HG03439 (cell line): ENCODE measurements at regions not wholly inside any gene's neighbourhood (a gene's known extent, or its start where the extent isn't known, plus 50 kb on each side); places are given as distances from the start of the nearest gene placed in this dataset.
A peak's percentile ranks its signal among the peaks of the same experiment; 100 is the strongest.

Source experiments
- ATAC-seq: cut with Tn5 transposase; IDR thresholded peaks from one replicate; pipeline ENCODE4 v1.9.1; 2021; ENCODE audit warnings: mild to moderate bottlenecking, moderate library complexity; ENCODE audit not compliant: unreplicated experiment

DNA sequence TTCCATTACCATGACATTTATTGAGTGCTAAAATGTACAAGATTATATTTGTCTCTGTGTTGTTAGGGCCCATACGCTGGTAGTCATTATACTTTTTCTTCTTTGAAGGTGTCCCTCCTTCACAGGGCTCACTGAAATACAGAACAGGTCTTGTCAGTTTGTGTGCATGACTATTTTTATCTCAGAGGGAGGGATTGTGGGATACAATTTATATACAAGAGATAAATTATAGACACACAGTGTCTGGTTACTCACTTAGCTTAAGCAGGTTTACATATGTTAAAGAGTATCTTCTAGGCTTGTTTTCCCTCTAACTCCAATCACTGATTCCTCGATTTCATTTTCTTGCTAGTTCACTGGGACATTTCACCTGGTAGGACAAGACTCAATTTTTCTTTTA lies 143.3 kb upstream of the GUCY1A1 start:
- no peak for ATAC-seq

- no peak for ATAC-seq
Observed at GRCh38 chr4:155522201-155522600, 144.4 kb upstream of the GUCY1A1 start.

DNA sequence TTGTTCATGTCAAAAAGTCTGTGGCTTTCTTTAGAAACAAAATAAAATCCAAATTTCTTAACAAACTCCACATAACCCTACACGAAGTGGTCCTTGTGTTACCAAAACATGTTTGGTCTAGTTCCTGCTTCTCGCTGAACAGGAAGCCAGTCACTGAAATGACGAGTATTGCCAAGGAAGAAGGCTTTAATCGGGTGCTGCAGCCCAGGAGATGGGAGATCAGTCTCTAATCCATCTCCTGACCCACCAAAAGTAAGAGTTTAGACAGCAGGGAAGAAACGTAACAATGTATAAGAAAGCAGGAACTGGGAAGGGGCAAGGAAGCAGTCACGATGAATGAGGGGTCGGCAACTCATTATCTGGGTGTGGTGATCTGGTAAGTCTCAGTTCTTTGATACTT lies 144.6 kb upstream of the MAP9 start:
- no peak for ATAC-seq

GRCh38 chr4:155515444-155516075 lies 138.8 kb upstream of the MAP9 start:
- ATAC-seq = no peak

- ATAC-seq = no peak
Observed at GRCh38 chr4:155514628-155515027, 137.9 kb upstream of the MAP9 start.

DNA sequence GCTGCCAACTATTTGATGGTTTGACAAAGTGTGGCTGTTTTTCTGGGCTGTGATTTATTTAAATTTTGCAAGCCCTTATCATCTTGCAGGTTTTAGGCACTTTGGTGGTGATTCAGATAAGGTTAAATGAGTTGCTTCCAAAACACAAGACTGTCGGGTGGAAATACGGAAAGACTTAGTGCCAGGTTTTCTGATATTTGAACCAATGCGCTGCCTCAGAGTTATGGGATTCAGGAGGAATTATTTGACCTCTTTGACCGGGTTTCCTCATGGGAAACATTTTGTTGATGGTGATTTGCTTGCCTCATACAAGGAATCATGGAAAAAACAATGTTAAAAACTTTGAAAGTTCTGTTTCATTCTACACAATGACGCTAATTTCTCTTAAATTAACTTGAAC lies 136.1 kb upstream of the MAP9 start:
- ATAC-seq = no peak

DNA sequence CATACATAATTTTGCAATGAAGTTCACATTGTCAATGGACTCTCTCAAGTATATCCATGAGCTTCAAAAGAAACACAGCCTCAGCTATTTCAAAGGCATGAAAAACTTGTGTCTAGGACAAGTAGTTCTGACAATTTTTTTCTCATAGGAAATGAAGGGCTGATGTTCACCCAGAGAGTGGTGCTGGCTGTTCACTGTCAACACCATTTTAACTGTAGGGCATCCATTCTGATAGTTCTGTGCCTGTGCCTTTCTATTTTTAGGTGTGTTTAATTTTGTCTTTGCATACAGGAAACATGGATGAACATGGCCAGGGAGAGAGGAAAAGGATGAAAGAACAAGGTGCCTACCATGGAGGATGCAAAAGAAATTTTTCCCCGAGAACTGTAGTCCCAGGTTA lies 135.3 kb upstream of the MAP9 start:
- ATAC-seq = no peak

DNA sequence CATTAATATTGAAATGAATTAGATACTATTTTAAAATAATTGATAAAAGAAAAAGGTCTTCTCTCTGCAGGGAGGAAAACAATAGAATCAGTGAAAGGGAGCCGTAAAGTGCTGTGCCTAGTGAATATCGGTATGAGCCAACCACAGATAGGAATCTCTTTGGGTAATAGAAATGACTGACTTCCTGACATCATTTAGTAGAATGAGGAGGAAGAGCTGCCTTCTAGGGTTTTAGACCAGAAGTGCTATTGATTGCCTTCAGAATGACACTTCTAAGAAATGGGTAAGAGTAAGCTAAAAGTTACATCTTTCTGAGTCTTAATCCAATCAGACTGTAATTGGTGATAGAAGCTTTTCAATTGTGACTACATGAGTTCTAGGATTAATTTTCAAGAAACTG lies 134.0 kb upstream of the MAP9 start:
- ATAC-seq = no peak

DNA sequence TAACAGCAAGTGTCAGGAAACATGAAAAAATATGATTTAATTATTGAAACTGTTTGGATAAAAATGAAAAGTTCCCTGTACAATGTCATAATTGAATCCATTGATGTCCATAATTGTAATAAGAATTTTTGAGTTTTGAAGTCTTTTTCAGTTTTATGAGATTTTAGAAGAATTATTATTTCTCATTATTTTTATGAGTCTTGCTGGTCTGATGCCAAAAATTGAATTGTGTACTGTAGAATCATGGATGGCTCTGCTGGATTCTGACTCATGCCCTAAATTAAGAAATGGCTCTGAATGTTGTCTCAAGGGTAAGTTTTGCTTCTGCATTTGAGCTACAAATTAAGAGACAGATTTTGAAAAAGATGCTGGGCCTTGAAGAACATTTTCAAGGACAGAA lies 132.8 kb upstream of the MAP9 start:
- ATAC-seq = no peak

DNA sequence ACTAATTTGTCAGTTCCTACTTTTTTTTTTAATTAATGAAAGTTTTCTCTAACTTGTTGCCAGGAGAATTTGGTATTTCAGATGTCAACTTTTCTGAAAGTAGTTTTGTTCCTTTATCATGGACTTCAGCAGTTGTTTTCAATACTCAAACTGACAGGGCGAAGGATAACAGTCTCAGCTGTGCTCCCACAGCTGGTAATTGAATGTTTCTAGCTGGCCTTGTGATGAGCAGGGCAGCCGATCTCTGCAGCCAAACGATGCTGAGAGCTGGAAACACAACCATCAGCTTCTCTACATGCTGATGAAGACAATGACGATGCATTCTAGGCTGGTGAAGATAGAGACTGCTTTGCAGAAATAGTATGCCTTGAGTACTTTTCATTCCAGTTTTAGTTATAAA lies 130.0 kb upstream of the MAP9 start:
- ATAC-seq = no peak

DNA sequence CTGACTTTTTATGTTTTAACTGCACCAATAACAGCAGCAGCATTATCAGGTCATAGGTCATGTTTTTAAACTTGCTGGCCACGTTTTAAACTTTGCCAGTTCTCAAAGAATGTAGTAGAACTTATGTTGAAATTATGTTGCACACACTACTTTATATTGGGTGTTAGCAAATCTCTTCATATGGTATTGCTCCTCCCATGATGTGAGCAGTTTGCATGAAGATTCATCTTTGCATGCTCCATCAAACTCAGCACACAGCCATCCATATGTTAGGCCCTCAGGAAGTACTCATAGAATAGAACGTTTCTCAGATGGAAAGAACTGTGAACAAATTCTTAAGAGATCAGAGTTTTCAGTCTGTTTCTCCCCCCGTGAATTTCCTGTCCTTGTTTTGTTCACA lies 128.6 kb upstream of the MAP9 start:
- ATAC-seq = no peak

GRCh38 chr4:155497306-155497705 lies 120.5 kb upstream of the MAP9 start:
- no peak for ATAC-seq

- no peak for ATAC-seq
Observed at GRCh38 chr4:155496294-155496626, 119.5 kb upstream of the MAP9 start.

- no peak for ATAC-seq
Observed at GRCh38 chr4:155495572-155496293, 119.0 kb upstream of the MAP9 start.

DNA sequence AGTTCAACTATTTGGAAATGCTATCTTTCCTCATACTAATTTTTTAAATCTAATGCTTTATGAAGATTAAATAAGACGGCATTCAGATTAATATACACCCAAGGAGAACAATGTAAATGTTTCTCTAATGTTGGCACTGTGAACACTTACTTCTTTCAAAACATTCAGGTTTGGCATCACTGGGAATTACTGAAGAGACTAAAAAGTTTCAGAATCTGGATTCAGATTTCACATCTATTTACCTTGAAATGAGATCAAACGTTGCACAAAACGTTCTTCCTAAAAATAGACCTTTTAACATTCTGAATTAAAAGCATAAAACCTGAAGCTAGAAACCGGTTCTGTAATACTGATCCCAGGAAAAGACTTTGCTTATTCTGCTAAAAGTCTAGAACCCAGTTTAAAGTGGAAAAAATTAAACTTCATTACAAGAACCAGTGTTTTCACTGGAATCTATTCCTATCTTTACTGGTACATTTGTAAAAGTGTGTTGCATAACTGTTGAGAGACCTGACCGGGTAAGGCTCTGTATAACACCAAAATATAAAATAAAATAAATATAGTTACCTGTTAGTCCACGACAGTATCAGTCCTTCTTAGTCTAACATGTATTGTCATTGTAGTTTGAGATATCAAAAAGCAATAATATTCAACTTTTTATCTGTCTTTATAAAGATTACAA lies 117.4 kb upstream of the MAP9 start:
- no peak for ATAC-seq

- ATAC-seq = peak; percentile 96
Observed at GRCh38 chr4:155491336-155492120, 114.8 kb upstream of the MAP9 start.

DNA sequence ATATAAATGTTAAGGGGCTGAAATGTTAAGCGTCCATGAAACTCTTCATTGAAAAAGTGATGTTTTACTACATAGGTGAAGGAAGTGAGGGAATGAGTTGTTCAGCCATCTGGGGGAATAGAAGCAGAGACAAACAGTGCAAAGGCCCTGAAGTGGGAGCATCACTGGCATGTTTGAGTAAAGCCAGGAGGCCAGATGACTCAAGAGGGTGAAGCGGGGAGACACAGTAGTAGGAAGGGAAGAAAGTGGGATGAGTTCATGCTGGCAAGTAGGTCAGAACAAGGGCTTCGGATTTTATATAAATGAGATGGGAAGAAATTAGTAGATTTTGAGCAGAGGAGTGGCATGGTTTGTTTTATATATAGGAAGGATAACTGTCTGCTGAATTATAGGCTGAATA lies 112.5 kb upstream of the MAP9 start:
- ATAC-seq = no peak

GRCh38 chr4:155488691-155489090 lies 111.9 kb upstream of the MAP9 start:
- ATAC-seq = no peak

GRCh38 chr4:155487210-155487609 lies 110.4 kb upstream of the MAP9 start:
- no peak for ATAC-seq

- ATAC-seq = no peak
Observed at GRCh38 chr4:155481150-155481549, 104.4 kb upstream of the MAP9 start.

DNA sequence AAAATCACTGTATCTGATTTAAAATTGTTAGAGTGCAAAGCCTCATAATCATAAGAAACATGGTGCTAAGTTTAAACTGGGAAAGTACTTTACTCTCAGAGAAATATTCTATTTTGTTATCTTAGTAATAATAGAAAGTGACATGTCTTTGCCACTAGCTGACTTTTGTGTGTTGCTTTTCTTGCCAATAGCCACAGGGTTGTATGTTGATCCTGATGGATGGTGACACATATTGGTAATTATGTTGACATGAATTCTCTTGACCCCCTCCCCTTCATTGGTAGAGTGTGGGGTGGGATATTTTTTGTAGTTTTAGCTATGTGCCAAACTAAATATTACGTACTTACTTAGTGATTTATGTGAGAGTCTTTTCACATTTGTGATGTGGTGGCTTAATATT lies 103.1 kb upstream of the MAP9 start:
- no peak for ATAC-seq
